K562 (cell line): ENCODE measurements at regions not wholly inside any gene's neighbourhood (a gene's known extent, or its start where the extent isn't known, plus 50 kb on each side); places are given as distances from the start of the nearest gene placed in this dataset.

Experiments used
- ATAC-seq: fragments of 200-7000 bp; cut with Tn5 transposase; 3 replicates; pipeline ENCODE4 v1.9.1; 2020; ENCODE audit warnings: moderate library complexity
- BruUV-seq: library from RNA; stranded (reverse); fragments of 400-500 nt; replicated peaks from 2 replicates; lab custom pipeline; 2021; lab: Mats Ljungman, UMichigan
- CTCF ChIA-PET: fragments of 300-600 bp; formaldehyde crosslinking; extraction: SDS; loops from one replicate; lab custom pipeline; 2021; ENCODE audit warnings: low intra/inter-chr PET ratio; lab: Yijun Ruan, JAX
- POLR2A ChIA-PET: fragments of 300-600, 350-650 bp; sonication (Branson Sonifier 250); formaldehyde crosslinking; extraction: SDS; loops from one replicate; lab custom pipeline; 2021; ENCODE audit warnings: antibody characterized with exemption, inconsistent platforms; lab: Yijun Ruan, JAX
- DNase-seq, 4 experiments: peaks; one replicate each; pipeline versions ENCODE4 v3.0.0 to v3.0.0-alpha.2; 2011 to 2018; ENCODE audit warnings: low spot score in 3 of 4, mixed read lengths in 3 of 4; ENCODE audit errors: extremely low read depth in 1 of 4
- FAIRE-seq: peaks from 2 replicates; lab custom pipeline; 2011; peaks lifted over from hg19 to GRCh38; lab: Jason Lieb, UNC
- H2AFZ ChIP-seq: 2 replicates; pipeline ENCODE4 v1.6.0; 2011; ENCODE audit warnings: low read depth, low read length, control low read depth, inconsistent platforms
- H3K27ac ChIP-seq: fragments of 200-600 bp; 3 replicates; pipeline ENCODE4 v1.8.0; 2011; ENCODE audit warnings: low read depth, mild to moderate bottlenecking, control low read depth, inconsistent platforms, low read length, moderate library complexity, mixed read lengths; ENCODE audit errors: extremely low read depth
- H3K27me3 ChIP-seq, 2 experiments: fragments of 300-600 bp in 1 of 2; 2 replicates in 1 of 2; 3 replicates in 1 of 2; pipeline versions ENCODE4 v1.6.0 to v1.8.0; 2011; ENCODE audit warnings: inconsistent platforms in 2 of 2, low read length in 2 of 2, mild to moderate bottlenecking in 1 of 2, mixed read lengths in 1 of 2, moderate library complexity in 1 of 2; ENCODE audit not compliant: control insufficient read depth in 2 of 2, insufficient read depth in 2 of 2
- H3K36me3 ChIP-seq: fragments of 300-600 bp; 3 replicates; pipeline ENCODE4 v1.8.0; 2011; ENCODE audit warnings: mild to moderate bottlenecking, low read length, inconsistent platforms; ENCODE audit not compliant: control insufficient read depth, insufficient read depth
- H3K4me1 ChIP-seq, 2 experiments: fragments of 200-600 bp in 1 of 2; replicated peaks in 1 of 2; 2 replicates in 1 of 2; 3 replicates in 1 of 2; pipeline versions ENCODE4 v1.5.1 to v1.8.0; 2011; ENCODE audit warnings: inconsistent platforms in 2 of 2, low read length in 2 of 2, mild to moderate bottlenecking in 1 of 2, mixed read lengths in 1 of 2, moderate library complexity in 1 of 2; ENCODE audit not compliant: control insufficient read depth in 2 of 2, insufficient read depth in 2 of 2
- H3K4me2 ChIP-seq: 2 replicates; pipeline ENCODE4 v1.6.1; 2011; ENCODE audit warnings: low read length, control low read depth, inconsistent platforms, mixed read lengths; ENCODE audit not compliant: insufficient read depth
- H3K4me3 ChIP-seq: fragments of 200-600 bp; sonication (generic), shearing (Covaris generic); 2 replicates; pipeline ENCODE4 v1.5.1; 2016; ENCODE audit warnings: control low read depth, inconsistent platforms
- H3K79me2 ChIP-seq: fragments of 200-600 bp; 3 replicates; pipeline ENCODE4 v1.8.0; 2011; ENCODE audit warnings: low read length, inconsistent platforms; ENCODE audit not compliant: control insufficient read depth, insufficient read depth
- H3K9ac ChIP-seq, 2 experiments: 2 replicates each; pipeline versions ENCODE4 v1.6.0 to v1.6.1; 2011; ENCODE audit warnings: low read depth in 2 of 2, low read length in 2 of 2, control low read depth in 1 of 2, inconsistent platforms in 1 of 2, mild to moderate bottlenecking in 1 of 2, mixed read lengths in 1 of 2; ENCODE audit not compliant: insufficient read depth in 1 of 2
- H3K9me1 ChIP-seq: one replicate; pipeline ENCODE4 v1.6.0; 2011; ENCODE audit warnings: inconsistent platforms, mild to moderate bottlenecking, low read length, moderate library complexity; ENCODE audit not compliant: control insufficient read depth, insufficient read depth
- H3K9me3 ChIP-seq: replicated peaks from 2 replicates; pipeline ENCODE4 v1.5.1; 2011; ENCODE audit warnings: low read depth, low read length, inconsistent platforms; ENCODE audit not compliant: control insufficient read depth, insufficient read depth
- H4K20me1 ChIP-seq: replicated peaks from 2 replicates; pipeline ENCODE4 v1.6.1; 2011; ENCODE audit warnings: low read length, inconsistent platforms, mixed read lengths; ENCODE audit not compliant: control insufficient read depth, insufficient read depth
- CBFA2T2 ChIP-seq: fragments of 450-650 bp; conservative IDR thresholded peaks from 2 replicates; pipeline ENCODE4 v1.6.1; 2017; ENCODE audit warnings: mild to moderate bottlenecking
- EP400 ChIP-seq: fragments of 450-650 bp; IDR thresholded peaks from 2 replicates; pipeline ENCODE4 v1.6.1; 2017; ENCODE audit warnings: antibody characterized with exemption, mild to moderate bottlenecking, moderate library complexity
- MYNN ChIP-seq, 2 experiments: sonication (generic); formaldehyde crosslinking in 1 of 2; IDR thresholded peaks; 2 replicates each; pipeline versions ENCODE4 v1.5.0 to v1.6.1; 2016 to 2020; ENCODE audit warnings: antibody characterized with exemption in 1 of 2, missing genetic modification reagents in 1 of 2
- YBX1 ChIP-seq: fragments of 450-650 bp; IDR thresholded peaks from 2 replicates; pipeline ENCODE4 v1.7.1; 2016; ENCODE audit warnings: mild to moderate bottlenecking
- ZNF384 ChIP-seq: IDR thresholded peaks from 2 replicates; pipeline ENCODE4 v1.6.1; 2012; ENCODE audit warnings: low read depth, low read length, improper control_type of control experiment
- ZNF57 ChIP-seq: fragments of 450-650 bp; formaldehyde crosslinking; IDR thresholded peaks from 2 replicates; pipeline ENCODE4 v1.4.0; 2020; ENCODE audit warnings: mild to moderate bottlenecking, moderate library complexity
- ZNF707 ChIP-seq: fragments of 250-450 bp; sonication (Bioruptor Pico); conservative IDR thresholded peaks from 2 replicates; pipeline ENCODE4 v1.8.0; 2022; ENCODE audit warnings: inconsistent platforms, mild to moderate bottlenecking, moderate library complexity
- WGBS: fragments of 100-300 bp; shearing (Covaris generic); methylation state at CpG from one replicate; pipeline ENCODE4 v1.1.6; 2016; ENCODE audit warnings: low coverage, mixed read lengths; ENCODE audit not compliant: insufficient coverage; ENCODE audit errors: missing lambda C conversion rate; 5-methylcytosine and 5-hydroxymethylcytosine counted together
- in situ Hi-C: fragments of 300-500 bp; cut with MboI; formaldehyde crosslinking; loops from 4 replicates; pipeline ENCODE4 v1.15.0; 2018; ENCODE audit warnings: inconsistent platforms, mixed read lengths
- intact Hi-C: fragments of 100-400 bp; cut with micrococcal nuclease; formaldehyde crosslinking; loops from 2 replicates; pipeline ENCODE4 v1.14.2; 2022
- TF ChIP-seq, protein P1 (sequence below): fragments of 450-650 bp; formaldehyde crosslinking; conservative IDR thresholded peaks from 2 replicates; pipeline ENCODE4 v1.4.0; 2022; ENCODE audit warnings: mild to moderate bottlenecking, missing genetic modification characterization

DNA sequence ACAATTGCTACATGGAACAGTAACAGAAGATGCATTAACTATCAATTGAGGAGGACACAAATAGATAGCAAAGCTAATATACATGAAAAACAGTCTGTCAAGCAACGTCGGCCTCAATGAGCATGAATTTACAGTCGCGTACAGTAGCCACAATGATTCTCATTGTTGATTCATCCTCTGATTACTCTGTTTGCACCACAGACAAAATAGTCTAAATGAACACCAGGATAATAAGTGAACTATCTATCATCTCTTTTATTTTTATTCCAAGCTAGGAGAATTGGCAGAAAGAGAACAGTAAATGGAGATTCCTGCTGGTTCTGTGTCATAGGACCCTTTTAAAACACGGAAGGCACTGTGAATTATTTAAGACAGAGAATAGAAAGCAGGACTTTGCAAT, 108.5 kb downstream of the EVX1 start:
- no peaks in the 10 kb centered on the region for H3K4me1 ChIP-seq
- FAIRE-seq, result no peak
- WGBS, result 0% methylated on average over 5 of the region's 5 CpGs
- CTCF ChIA-PET, result no interaction called here
- no peak overlapping the region for H3K9ac ChIP-seq
- H3K79me2 ChIP-seq, result no peaks in the 10 kb centered on the region
- H3K27me3 ChIP-seq, result peaks cover 13 to 15% of the 10 kb centered on the region in 2 experiments; a peak in 3 of 5 replicates
- BruUV-seq, result no TSS peak
- TF ChIP-seq ZNF384, result no peak
- TF ChIP-seq EP400, result no peak
- no peak for TF ChIP-seq CBFA2T2
- no peak for TF ChIP-seq MYNN (IDR thresholded peaks at IDR 0.05)
- TF ChIP-seq MYNN (CRISPR knock-in tag; IDR thresholded peaks at IDR 0.05), result no peak
- no peak for TF ChIP-seq ZNF57
- TF ChIP-seq ZNF707 (CRISPR knock-in tag), result no peak
- no peak for TF ChIP-seq YBX1
- TF ChIP-seq, protein P1, sequence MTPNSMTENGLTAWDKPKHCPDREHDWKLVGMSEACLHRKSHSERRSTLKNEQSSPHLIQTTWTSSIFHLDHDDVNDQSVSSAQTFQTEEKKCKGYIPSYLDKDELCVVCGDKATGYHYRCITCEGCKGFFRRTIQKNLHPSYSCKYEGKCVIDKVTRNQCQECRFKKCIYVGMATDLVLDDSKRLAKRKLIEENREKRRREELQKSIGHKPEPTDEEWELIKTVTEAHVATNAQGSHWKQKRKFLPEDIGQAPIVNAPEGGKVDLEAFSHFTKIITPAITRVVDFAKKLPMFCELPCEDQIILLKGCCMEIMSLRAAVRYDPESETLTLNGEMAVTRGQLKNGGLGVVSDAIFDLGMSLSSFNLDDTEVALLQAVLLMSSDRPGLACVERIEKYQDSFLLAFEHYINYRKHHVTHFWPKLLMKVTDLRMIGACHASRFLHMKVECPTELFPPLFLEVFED (CRISPR knock-in tag), result no peak
- TF ChIP-seq, all 486 proteins: peak for 0
- H3K4me2 ChIP-seq, result no peak overlapping the region
- in situ Hi-C loops (no loop called here), intact Hi-C loops (no loop called here)
- no peaks in the 10 kb centered on the region for H3K36me3 ChIP-seq
- no peaks in the 10 kb centered on the region for H3K9me3 ChIP-seq
- H3K9me1 ChIP-seq, result no peaks in the 10 kb centered on the region
- POLR2A ChIA-PET, result no interaction called here
- H3K27ac ChIP-seq, result no peak overlapping the region
- no peak overlapping the region for H3K4me3 ChIP-seq
- no peaks in the 10 kb centered on the region for H4K20me1 ChIP-seq
- H2AFZ ChIP-seq, result no peak overlapping the region
- DNase-seq (no peak), ATAC-seq (no peak)
